CD14-positive monocyte (primary cell): ENCODE measurements at regions not wholly inside any gene's neighbourhood (a gene's known extent, or its start where the extent isn't known, plus 50 kb on each side); places are given as distances from the start of the nearest gene placed in this dataset.

Source experiments
- DNase-seq, 3 donors: peaks; one replicate each; pipeline ENCODE4 v3.0.0-alpha.2; 2011 to 2022
- H2AFZ ChIP-seq: 2 replicates; pipeline ENCODE4 v1.6.0; 2012; ENCODE audit warnings: mild to moderate bottlenecking, low read depth, low read length, inconsistent platforms; ENCODE audit not compliant: insufficient read depth, poor library complexity, severe bottlenecking
- H3K27ac ChIP-seq, 2 donors: 1 replicate in 1 of 2; 2 replicates in 1 of 2; pipeline ENCODE4 v1.5.1; 2012 to 2013; ENCODE audit warnings: low read length in 2 of 2, control low read depth in 1 of 2, inconsistent platforms in 1 of 2, low read depth in 1 of 2, mild to moderate bottlenecking in 1 of 2
- H3K27me3 ChIP-seq, 2 donors: one replicate each; pipeline versions ENCODE4 v1.6.0 to v1.6.1; 2011 to 2013; ENCODE audit warnings: low read length in 2 of 2; ENCODE audit not compliant: control insufficient read depth in 2 of 2, insufficient read depth in 2 of 2
- H3K36me3 ChIP-seq, 2 donors: replicated peaks in 1 of 2; 1 replicate in 1 of 2; 2 replicates in 1 of 2; pipeline versions ENCODE4 v1.5.1 to v1.6.1; 2012 to 2013; ENCODE audit warnings: low read length in 2 of 2, control low read depth in 1 of 2, inconsistent platforms in 1 of 2, mild to moderate bottlenecking in 1 of 2; ENCODE audit not compliant: insufficient read depth in 2 of 2, control insufficient read depth in 1 of 2
- H3K4me1 ChIP-seq, 2 donors: 1 replicate in 1 of 2; 2 replicates in 1 of 2; pipeline versions ENCODE4 v1.5.1 to v1.6.1; 2012 to 2013; ENCODE audit warnings: low read length in 2 of 2, control low read depth in 1 of 2, inconsistent platforms in 1 of 2, mild to moderate bottlenecking in 1 of 2, moderate library complexity in 1 of 2; ENCODE audit not compliant: insufficient read depth in 2 of 2, control insufficient read depth in 1 of 2
- H3K4me2 ChIP-seq: replicated peaks from 2 replicates; pipeline ENCODE3; 2012; ENCODE audit warnings: low read length, moderate library complexity, mild to moderate bottlenecking; ENCODE audit not compliant: poor library complexity, severe bottlenecking; ENCODE audit errors: extremely low read depth
- H3K4me3 ChIP-seq, 3 experiments: fragments of 200-600 bp in 1 of 3; sonication (generic) in 1 of 3; replicated peaks in 1 of 3; 1 replicate in 2 of 3; 2 replicates in 1 of 3; pipeline ENCODE4 v1.5.1; 2011 to 2013; ENCODE audit warnings: low read length in 3 of 3, mild to moderate bottlenecking in 3 of 3, control low read depth in 2 of 3, low read depth in 2 of 3, inconsistent platforms in 1 of 3, moderate library complexity in 1 of 3
- H3K79me2 ChIP-seq: 2 replicates; pipeline ENCODE4 v1.6.0; 2012; ENCODE audit warnings: mild to moderate bottlenecking, control low read depth, inconsistent platforms, low read length, moderate library complexity; ENCODE audit not compliant: insufficient read depth
- H3K9ac ChIP-seq: 2 replicates; pipeline ENCODE4 v1.6.0; 2017; ENCODE audit warnings: low read length, mild to moderate bottlenecking; ENCODE audit not compliant: insufficient read depth, poor library complexity, severe bottlenecking
- H3K9me3 ChIP-seq, 2 donors: replicated peaks in 1 of 2; 1 replicate in 1 of 2; 2 replicates in 1 of 2; pipeline versions ENCODE4 v1.5.1 to v1.6.1; 2012 to 2013; ENCODE audit warnings: low read length in 2 of 2, control low read depth in 1 of 2; ENCODE audit not compliant: control insufficient read depth in 1 of 2, insufficient read depth in 1 of 2
- H4K20me1 ChIP-seq: 2 replicates; pipeline ENCODE4 v1.6.0; 2012; ENCODE audit warnings: mild to moderate bottlenecking, low read length, control low read depth, moderate library complexity; ENCODE audit not compliant: insufficient read depth
- H3K27ac Mint-ChIP-seq, 7 donors: one replicate each; pipeline ENCODE4 v1.8.0; 2020; ENCODE audit warnings: mild to moderate bottlenecking in 7 of 7, mixed read lengths in 7 of 7, moderate library complexity in 6 of 7, inconsistent platforms in 2 of 7
- H3K27me3 Mint-ChIP-seq, 3 donors: one replicate each; pipeline ENCODE4 v1.8.0; 2021 to 2022; ENCODE audit warnings: low read depth in 3 of 3, mild to moderate bottlenecking in 3 of 3, mixed read lengths in 3 of 3, moderate library complexity in 3 of 3, inconsistent platforms in 1 of 3
- H3K36me3 Mint-ChIP-seq, 2 donors: one replicate each; pipeline ENCODE4 v1.8.0; 2020; ENCODE audit warnings: mixed read lengths in 2 of 2, inconsistent platforms in 1 of 2, mild to moderate bottlenecking in 1 of 2
- H3K4me1 Mint-ChIP-seq: one replicate; pipeline ENCODE4 v1.8.0; 2020; ENCODE audit warnings: mild to moderate bottlenecking, mixed read lengths
- H3K4me3 Mint-ChIP-seq, 2 donors: one replicate each; pipeline ENCODE4 v1.8.0; 2020; ENCODE audit warnings: mild to moderate bottlenecking in 2 of 2, mixed read lengths in 2 of 2, moderate library complexity in 1 of 2
- H3K9me3 Mint-ChIP-seq, 7 donors: one replicate each; pipeline ENCODE4 v1.8.0; 2020 to 2022; ENCODE audit warnings: mixed read lengths in 7 of 7, mild to moderate bottlenecking in 6 of 7, moderate library complexity in 6 of 7, inconsistent platforms in 2 of 7
- WGBS: methylation state at CpG from one replicate; pipeline ENCODE4 v1.1.5; 2013; ENCODE audit warnings: missing lambda C conversion rate; ENCODE audit not compliant: insufficient coverage; 5-methylcytosine and 5-hydroxymethylcytosine counted together
- intact Hi-C, 2 donors: fragments of 100-400 bp; cut with micrococcal nuclease; formaldehyde crosslinking; loops; one replicate each; pipeline versions ENCODE4 v1.15.0 to v1.15.1; 2023
- TF ChIP-seq, protein P1 (sequence below): fragments of 200-600 bp; IDR thresholded peaks from one replicate; pipeline ENCODE4 v1.8.0; 2022; ENCODE audit warnings: antibody characterized with exemption, mild to moderate bottlenecking

DNA sequence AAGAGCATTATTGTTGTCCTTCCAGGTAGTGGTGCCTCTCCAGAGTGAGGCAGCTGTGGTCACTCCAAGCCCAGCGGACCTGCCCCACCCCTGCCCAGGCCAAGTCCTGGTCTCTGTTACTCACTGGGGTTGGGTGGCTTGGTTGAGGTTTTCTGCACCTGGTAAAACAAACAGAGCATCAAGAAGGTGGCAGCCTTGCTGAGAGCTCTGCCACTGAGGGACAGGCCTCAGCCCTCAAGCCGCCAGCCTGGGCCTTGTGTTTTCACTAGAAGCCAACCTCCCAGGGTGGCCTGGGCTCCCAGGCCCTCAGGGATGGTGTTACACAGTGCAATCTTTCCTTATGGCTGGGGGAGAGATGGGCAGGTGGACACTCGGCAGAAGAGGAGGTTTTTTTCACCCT is 182.7 kb downstream of the BCOR start:
- TF ChIP-seq, protein P1, sequence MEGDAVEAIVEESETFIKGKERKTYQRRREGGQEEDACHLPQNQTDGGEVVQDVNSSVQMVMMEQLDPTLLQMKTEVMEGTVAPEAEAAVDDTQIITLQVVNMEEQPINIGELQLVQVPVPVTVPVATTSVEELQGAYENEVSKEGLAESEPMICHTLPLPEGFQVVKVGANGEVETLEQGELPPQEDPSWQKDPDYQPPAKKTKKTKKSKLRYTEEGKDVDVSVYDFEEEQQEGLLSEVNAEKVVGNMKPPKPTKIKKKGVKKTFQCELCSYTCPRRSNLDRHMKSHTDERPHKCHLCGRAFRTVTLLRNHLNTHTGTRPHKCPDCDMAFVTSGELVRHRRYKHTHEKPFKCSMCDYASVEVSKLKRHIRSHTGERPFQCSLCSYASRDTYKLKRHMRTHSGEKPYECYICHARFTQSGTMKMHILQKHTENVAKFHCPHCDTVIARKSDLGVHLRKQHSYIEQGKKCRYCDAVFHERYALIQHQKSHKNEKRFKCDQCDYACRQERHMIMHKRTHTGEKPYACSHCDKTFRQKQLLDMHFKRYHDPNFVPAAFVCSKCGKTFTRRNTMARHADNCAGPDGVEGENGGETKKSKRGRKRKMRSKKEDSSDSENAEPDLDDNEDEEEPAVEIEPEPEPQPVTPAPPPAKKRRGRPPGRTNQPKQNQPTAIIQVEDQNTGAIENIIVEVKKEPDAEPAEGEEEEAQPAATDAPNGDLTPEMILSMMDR: no peak
- H3K4me1 Mint-ChIP-seq: peaks cover 8% of the 10 kb centered on the region
- intact Hi-C loops: no loop called here
- Histone ChIP-seq H3K4me2 (no peak overlapping the region), H3K36me3 (no peaks in the 10 kb centered on the region), H3K4me3 (no peak overlapping the region), H3K27me3 (no peaks in the 10 kb centered on the region), H3K27ac (no peak overlapping the region), H3K79me2 (no peaks in the 10 kb centered on the region), H3K9ac (no peak overlapping the region), H2AFZ (no peak overlapping the region), H4K20me1 (no peaks in the 10 kb centered on the region), H3K9me3 (no peaks in the 10 kb centered on the region), H3K4me1 (no peaks in the 10 kb centered on the region)
- no peak overlapping the region for H3K27ac Mint-ChIP-seq
- no peak for DNase-seq
- H3K4me3 Mint-ChIP-seq: no peak overlapping the region
- H3K36me3 Mint-ChIP-seq: no peaks in the 10 kb centered on the region
- peaks cover 0 to 12% (median 3%) of the 10 kb centered on the region in 7 donors for H3K9me3 Mint-ChIP-seq
- WGBS: 100% methylated on average over 1 of the region's 3 CpGs
- peaks cover 0 to 9% (median 0%) of the 10 kb centered on the region in 3 donors for H3K27me3 Mint-ChIP-seq

DNA sequence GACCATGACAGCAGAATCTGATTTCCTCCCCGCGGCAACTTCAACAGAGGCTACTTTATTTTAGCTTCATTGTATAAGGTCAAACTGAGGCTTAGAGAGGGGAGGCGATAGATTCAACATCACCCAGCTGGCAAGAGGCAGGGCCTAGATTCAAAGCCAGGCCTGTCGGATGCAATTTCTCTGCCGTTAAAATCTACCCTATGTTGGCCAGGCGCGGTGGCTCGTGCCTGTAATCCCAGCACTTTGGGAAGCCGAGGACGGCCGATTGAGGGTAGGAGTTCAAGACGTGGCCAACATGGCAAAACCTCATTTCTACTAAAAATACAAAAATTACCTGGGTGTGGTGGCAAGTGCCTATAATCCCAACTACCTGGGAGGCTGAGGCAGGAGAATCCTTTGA is 182.2 kb downstream of the BCOR start:
- H3K4me3 Mint-ChIP-seq: no peak overlapping the region
- Histone ChIP-seq H3K4me3 (no peak overlapping the region), H3K9ac (no peak overlapping the region), H3K27ac (no peak overlapping the region), H2AFZ (no peak overlapping the region), H3K4me1 (no peaks in the 10 kb centered on the region), H3K4me2 (no peak overlapping the region), H3K9me3 (no peaks in the 10 kb centered on the region), H3K27me3 (no peaks in the 10 kb centered on the region), H3K36me3 (no peaks in the 10 kb centered on the region), H4K20me1 (no peaks in the 10 kb centered on the region), H3K79me2 (no peaks in the 10 kb centered on the region)
- H3K27ac Mint-ChIP-seq: no peak overlapping the region
- no peaks in the 10 kb centered on the region for H3K36me3 Mint-ChIP-seq
- DNase-seq: no peak
- H3K27me3 Mint-ChIP-seq: peaks cover 0 to 11% (median 0%) of the 10 kb centered on the region in 3 donors
- intact Hi-C loops: no loop called here
- H3K9me3 Mint-ChIP-seq: peaks cover 0 to 12% (median 3%) of the 10 kb centered on the region in 7 donors
- peaks cover 8% of the 10 kb centered on the region for H3K4me1 Mint-ChIP-seq
- TF ChIP-seq, protein P1: no peak
- WGBS: no CpG with 5 or more reads among the region's 12 CpGs
